Prostate gland (tissue), 2 donors: ENCODE measurements at regions not wholly inside any gene's neighbourhood (a gene's known extent, or its start where the extent isn't known, plus 50 kb on each side); places are given as distances from the start of the nearest gene placed in this dataset.

Source experiments
- DNase-seq: peaks from one replicate; pipeline ENCODE4 v3.0.0-alpha.2; 2019; ENCODE audit warnings: low spot score
- H3K27ac ChIP-seq, 2 donors: fragments of 200-600 bp; sonication (generic); 2 replicates each; pipeline ENCODE4 v1.5.1; 2017 to 2019
- H3K27me3 ChIP-seq: fragments of 200-600 bp; sonication (generic); replicated peaks from 2 replicates; pipeline ENCODE4 v1.5.1; 2019; ENCODE audit not compliant: insufficient read depth
- H3K36me3 ChIP-seq, 2 donors: fragments of 200-600 bp; sonication (generic); 1 replicate in 1 of 2; 2 replicates in 1 of 2; pipeline versions ENCODE4 v1.5.1 to v1.8.1; 2017 to 2019
- H3K4me1 ChIP-seq: fragments of 200-600 bp; sonication (generic); replicated peaks from 2 replicates; pipeline ENCODE4 v1.5.1; 2019
- H3K4me3 ChIP-seq, 2 donors: fragments of 200-600 bp; sonication (generic); 2 replicates each; pipeline ENCODE4 v1.5.1; 2017 to 2019
- H3K9me3 ChIP-seq: fragments of 200-600 bp; sonication (generic); 2 replicates; pipeline ENCODE4 v1.5.1; 2017
- CTCF ChIP-seq, 4 experiments: fragments of 200-600 bp in 2 of 4; fragments of 450-650 bp in 2 of 4; sonication (generic) in 2 of 4; IDR thresholded peaks; 1 replicate in 3 of 4; 2 replicates in 1 of 4; pipeline ENCODE4 v1.5.1; 2016 to 2019; ENCODE audit warnings: antibody characterized with exemption in 4 of 4, mild to moderate bottlenecking in 2 of 4, moderate library complexity in 2 of 4
- POLR2A ChIP-seq: fragments of 450-650 bp; IDR thresholded peaks from one replicate; pipeline ENCODE4 v1.6.1; 2016; ENCODE audit warnings: antibody characterized with exemption, mild to moderate bottlenecking
- POLR2AphosphoS5 ChIP-seq: sonication (generic); formaldehyde crosslinking; IDR thresholded peaks from one replicate; pipeline ENCODE4 v1.6.1; 2017; ENCODE audit warnings: antibody characterized with exemption
- WGBS: methylation state at CpG from one replicate; pipeline ENCODE4 v1.1.5; 2018; 5-methylcytosine and 5-hydroxymethylcytosine counted together
- intact Hi-C: fragments of 100-400 bp; cut with DNase I; formaldehyde crosslinking; loops from one replicate; pipeline ENCODE4 v1.14.2; 2022

GRCh38 chr4:65971686-65972085 is 301.4 kb upstream of the EPHA5 start:
- H3K4me1 ChIP-seq = no peaks in the 10 kb centered on the region
- H3K9me3 ChIP-seq = no peaks in the 10 kb centered on the region
- H3K4me3 ChIP-seq = no peak overlapping the region
- TF ChIP-seq POLR2AphosphoS5 = no peak
- no peak for TF ChIP-seq CTCF (IDR thresholded peaks at IDR 0.05)
- TF ChIP-seq POLR2A = no peak
- DNase-seq = no peak
- 55% methylated on average over 2 of the region's 2 CpGs for WGBS
- H3K36me3 ChIP-seq = no peaks in the 10 kb centered on the region
- no peaks in the 10 kb centered on the region for H3K27me3 ChIP-seq
- no peak overlapping the region for H3K27ac ChIP-seq
- intact Hi-C loops = no loop called here

GRCh38 chr4:65968831-65969558 is 298.7 kb upstream of the EPHA5 start:
- Histone ChIP-seq H3K27ac (no peak overlapping the region), H3K4me1 (no peaks in the 10 kb centered on the region), H3K9me3 (no peaks in the 10 kb centered on the region), H3K4me3 (no peak overlapping the region), H3K27me3 (no peaks in the 10 kb centered on the region), H3K36me3 (no peaks in the 10 kb centered on the region)
- TF ChIP-seq CTCF (IDR thresholded peaks at IDR 0.05) = no peak
- TF ChIP-seq POLR2A = no peak
- no peak for TF ChIP-seq POLR2AphosphoS5
- no peak for DNase-seq
- 28% methylated on average over 7 of the region's 7 CpGs for WGBS
- intact Hi-C loops = no loop called here

- WGBS = 48% methylated on average over 1 of the region's 1 CpG
Observed at GRCh38 chr4:65960751-65961150, 290.5 kb upstream of the EPHA5 start.

GRCh38 chr4:65954416-65954815 is 284.1 kb upstream of the EPHA5 start:
- intact Hi-C loops = no loop called here
- no peak for DNase-seq
- Histone ChIP-seq H3K27ac (no peak overlapping the region), H3K4me3 (no peak overlapping the region), H3K4me1 (no peaks in the 10 kb centered on the region), H3K36me3 (no peaks in the 10 kb centered on the region), H3K27me3 (no peaks in the 10 kb centered on the region), H3K9me3 (no peaks in the 10 kb centered on the region)
- no peak for TF ChIP-seq POLR2A
- TF ChIP-seq POLR2AphosphoS5 = no peak
- no peak for TF ChIP-seq CTCF (IDR thresholded peaks at IDR 0.05)
- 98% methylated on average over 1 of the region's 1 CpG for WGBS

More at GRCh38 chr4:65960751-65961150, 290.5 kb upstream of the EPHA5 start:
- H3K4me1 ChIP-seq = no peaks in the 10 kb centered on the region
- TF ChIP-seq POLR2AphosphoS5 = no peak
- TF ChIP-seq CTCF (IDR thresholded peaks at IDR 0.05) = no peak
- no peak for TF ChIP-seq POLR2A
- intact Hi-C loops = no loop called here
- H3K4me3 ChIP-seq = no peak overlapping the region
- no peaks in the 10 kb centered on the region for H3K36me3 ChIP-seq
- H3K9me3 ChIP-seq = no peaks in the 10 kb centered on the region
- no peak for DNase-seq
- H3K27me3 ChIP-seq = no peaks in the 10 kb centered on the region
- H3K27ac ChIP-seq = no peak overlapping the region

- H3K36me3 ChIP-seq = no peaks in the 10 kb centered on the region
- TF ChIP-seq POLR2A = no peak
- TF ChIP-seq CTCF (IDR thresholded peaks at IDR 0.05) = no peak
- no peak for TF ChIP-seq POLR2AphosphoS5
- intact Hi-C loops = no loop called here
- H3K9me3 ChIP-seq = no peaks in the 10 kb centered on the region
- no peak overlapping the region for H3K27ac ChIP-seq
- no peaks in the 10 kb centered on the region for H3K4me1 ChIP-seq
- 95% methylated on average over 1 of the region's 1 CpG for WGBS
- H3K4me3 ChIP-seq = no peak overlapping the region
- H3K27me3 ChIP-seq = no peaks in the 10 kb centered on the region
- DNase-seq = no peak
Observed at GRCh38 chr4:65951177-65951576, 280.9 kb upstream of the EPHA5 start.
